ENCODE measurements at regions not wholly inside any gene's neighbourhood (a gene's known extent, or its start where the extent isn't known, plus 50 kb on each side); places are given as distances from the start of the nearest gene placed in this dataset.
A peak's percentile ranks its signal among the peaks of the same experiment; 100 is the strongest.

DNA sequence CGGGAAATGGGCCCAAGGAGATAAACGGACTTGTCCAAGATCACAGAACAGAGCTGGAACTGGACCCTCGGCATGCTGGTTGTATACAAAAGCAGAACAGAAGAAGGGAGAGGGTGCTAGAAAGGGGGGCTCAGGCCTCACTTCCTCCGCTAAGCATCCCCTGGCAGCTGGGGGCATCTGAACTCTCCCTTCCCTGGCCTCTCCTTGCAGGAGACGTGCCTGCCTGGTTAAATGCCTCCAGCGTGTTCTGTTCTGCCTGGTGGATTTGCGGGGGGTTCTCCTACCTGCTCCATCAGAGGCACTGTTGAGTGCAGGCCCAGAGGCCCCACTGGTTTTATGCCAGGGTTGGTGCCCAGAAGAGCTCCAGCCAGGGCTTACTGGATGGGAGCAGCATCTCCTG lies 124.7 kb downstream of the ZFP36L2 start:
- BruUV-seq (replicated peaks), result no TSS peak
- Histone ChIP-seq H3K4me1 (ENCODE audit: control insufficient read depth, extremely low read depth, insufficient read depth, low read length) (no peaks in the 10 kb centered on the region), H2AFZ (ENCODE audit: low read depth, low read length) (no peak overlapping the region), H4K20me1 (replicated peaks; ENCODE audit: control insufficient read depth, extremely low read depth, insufficient read depth, low read length) (no peaks in the 10 kb centered on the region), H3K9me3 (replicated peaks; ENCODE audit: control insufficient read depth, insufficient read depth, low read length) (no peaks in the 10 kb centered on the region), H3K36me3 (ENCODE audit: control insufficient read depth in 2 of 2, extremely low read depth in 1 of 2, insufficient read depth in 2 of 2, low read length in 2 of 2) (no peaks in the 10 kb centered on the region), H3K9ac (replicated peaks; ENCODE audit: extremely low read depth, insufficient read depth, low read length) (no peak overlapping the region), H3K4me2 (ENCODE audit: insufficient read depth, low read length) (no peak overlapping the region), H3K27me3 (ENCODE audit: control insufficient read depth in 2 of 2, insufficient read depth in 2 of 2, low read length in 2 of 2) (no peaks in the 10 kb centered on the region), H3K27ac (ENCODE audit: insufficient read depth, low read depth, low read length) (no peak overlapping the region), H3K9me1 (replicated peaks; ENCODE audit: control insufficient read depth, extremely low read depth, insufficient read depth, low read length) (no peaks in the 10 kb centered on the region), H3K79me2 (ENCODE audit: control insufficient read depth, insufficient read depth, low read length) (no peaks in the 10 kb centered on the region), H3K4me3 (replicated peaks in 1 of 3; ENCODE audit: insufficient read depth in 1 of 3, low read depth in 1 of 3, low read length in 3 of 3) (no peak overlapping the region)
- DNase-seq (ENCODE audit: low read depth, low spot score) (no peak), FAIRE-seq (no peak)
- no peak for TF ChIP-seq EZH2 (IDR thresholded peaks at IDR 0.05; ENCODE audit: borderline replicate concordance, low read depth, low read length, severe bottlenecking)
- dilution Hi-C loops (cut with MboI; ENCODE audit: extremely low pct_ligation_motif_present, low sequenced_read_pairs) (no loop called here), intact Hi-C loops (cut with micrococcal nuclease) (loop anchor here (1.0 kb wide), 1 partner anchor 13 kb away; no protein-coding TSS in a partner anchor)
- ChIA-PET POLR2A (interaction anchor here (1.2 kb wide), 1 partner anchor 125 kb away, joined by 5 read pairs; the partner anchor contains the start of gene ZFP36L2), CTCF (interaction anchor here (0.8 to 2.8 kb wide), 10 partner anchors 9 to 127 kb away, joined by 3 to 13 read pairs (median 5); no protein-coding TSS in a partner anchor)

DNA sequence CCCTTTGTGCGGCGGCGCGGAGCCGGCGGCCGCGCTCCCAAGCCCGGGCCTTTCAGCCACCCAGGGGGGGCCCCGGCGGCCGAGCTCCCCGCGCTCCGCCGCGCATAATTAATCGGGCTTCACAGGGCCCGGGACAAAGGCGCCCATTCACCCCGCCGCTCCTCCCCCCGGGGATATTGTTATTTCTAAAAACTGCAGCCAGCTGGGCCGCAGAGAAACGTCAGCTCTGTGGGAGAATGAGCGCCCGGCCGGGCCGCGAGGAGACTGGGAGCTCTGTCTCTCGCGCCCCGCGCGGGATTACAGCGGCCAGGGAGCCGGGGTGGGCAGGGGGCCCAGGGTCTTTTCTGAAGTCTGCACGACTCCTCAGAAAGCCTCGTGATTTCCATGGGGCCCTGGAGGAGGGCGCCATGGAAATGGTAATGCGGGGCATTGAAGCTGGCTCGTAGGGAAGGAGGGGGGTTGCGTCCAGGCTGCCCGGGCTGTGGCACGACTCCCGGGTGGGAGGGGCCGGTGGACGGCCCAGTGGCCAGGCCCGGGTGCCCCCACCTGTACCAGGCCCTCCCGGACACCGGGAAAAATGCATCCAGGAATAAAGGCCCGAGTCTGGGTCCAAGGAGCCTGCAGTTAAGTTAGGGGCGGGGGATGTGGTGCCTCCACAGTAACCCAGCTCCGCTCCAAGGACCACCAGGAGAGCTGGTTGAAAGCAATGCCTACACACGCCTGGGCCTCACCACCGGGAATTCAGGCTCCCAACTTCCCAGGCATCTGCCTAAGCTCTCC lies 125.3 kb downstream of the ZFP36L2 start:
- H3K9ac ChIP-seq (replicated peaks; ENCODE audit: extremely low read depth, insufficient read depth, low read length), result peak overlapping the region; percentile 34
- dilution Hi-C loops (cut with MboI; ENCODE audit: extremely low pct_ligation_motif_present, low sequenced_read_pairs), result no loop called here
- H3K27me3 ChIP-seq (ENCODE audit: control insufficient read depth in 2 of 2, insufficient read depth in 2 of 2, low read length in 2 of 2), result no peaks in the 10 kb centered on the region
- no peaks in the 10 kb centered on the region for H3K9me3 ChIP-seq (replicated peaks; ENCODE audit: control insufficient read depth, insufficient read depth, low read length)
- no peak for TF ChIP-seq MYC (IDR thresholded peaks at IDR 0.05; ENCODE audit: low read depth, low read length)
- no peak for TF ChIP-seq POLR2A (IDR thresholded peaks at IDR 0.05; ENCODE audit: low read depth, low read length)
- TF ChIP-seq, protein P1, sequence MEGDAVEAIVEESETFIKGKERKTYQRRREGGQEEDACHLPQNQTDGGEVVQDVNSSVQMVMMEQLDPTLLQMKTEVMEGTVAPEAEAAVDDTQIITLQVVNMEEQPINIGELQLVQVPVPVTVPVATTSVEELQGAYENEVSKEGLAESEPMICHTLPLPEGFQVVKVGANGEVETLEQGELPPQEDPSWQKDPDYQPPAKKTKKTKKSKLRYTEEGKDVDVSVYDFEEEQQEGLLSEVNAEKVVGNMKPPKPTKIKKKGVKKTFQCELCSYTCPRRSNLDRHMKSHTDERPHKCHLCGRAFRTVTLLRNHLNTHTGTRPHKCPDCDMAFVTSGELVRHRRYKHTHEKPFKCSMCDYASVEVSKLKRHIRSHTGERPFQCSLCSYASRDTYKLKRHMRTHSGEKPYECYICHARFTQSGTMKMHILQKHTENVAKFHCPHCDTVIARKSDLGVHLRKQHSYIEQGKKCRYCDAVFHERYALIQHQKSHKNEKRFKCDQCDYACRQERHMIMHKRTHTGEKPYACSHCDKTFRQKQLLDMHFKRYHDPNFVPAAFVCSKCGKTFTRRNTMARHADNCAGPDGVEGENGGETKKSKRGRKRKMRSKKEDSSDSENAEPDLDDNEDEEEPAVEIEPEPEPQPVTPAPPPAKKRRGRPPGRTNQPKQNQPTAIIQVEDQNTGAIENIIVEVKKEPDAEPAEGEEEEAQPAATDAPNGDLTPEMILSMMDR (IDR thresholded peaks at IDR 0.05; ENCODE audit: extremely low read depth in 1 of 2, insufficient read depth in 1 of 2, low read depth in 1 of 2, low read length in 2 of 2), result no peak
- TF ChIP-seq JUN (IDR thresholded peaks at IDR 0.05; ENCODE audit: borderline replicate concordance, insufficient read depth, insufficient read length, low read depth), result no peak
- TF ChIP-seq EZH2 (IDR thresholded peaks at IDR 0.05; ENCODE audit: borderline replicate concordance, low read depth, low read length, severe bottlenecking), result no peak
- TF ChIP-seq POLR2AphosphoS5 (IDR thresholded peaks at IDR 0.05; ENCODE audit: insufficient read depth, low read depth, low read length), result no peak
- H3K9me1 ChIP-seq (replicated peaks; ENCODE audit: control insufficient read depth, extremely low read depth, insufficient read depth, low read length), result no peaks in the 10 kb centered on the region
- POLR2A ChIA-PET, result interaction anchor here (1.2 kb wide), 1 partner anchor 126 kb away, joined by 5 read pairs; the partner anchor contains the start of gene ZFP36L2
- intact Hi-C loops (cut with micrococcal nuclease), result loop anchor here (1.0 kb wide), 1 partner anchor 13 kb away; no protein-coding TSS in a partner anchor
- BruUV-seq (replicated peaks), result no TSS peak
- H4K20me1 ChIP-seq (replicated peaks; ENCODE audit: control insufficient read depth, extremely low read depth, insufficient read depth, low read length), result no peaks in the 10 kb centered on the region
- H3K4me3 ChIP-seq (replicated peaks in 1 of 3; ENCODE audit: insufficient read depth in 1 of 3, low read depth in 1 of 3, low read length in 3 of 3), result peak overlapping the region in 2 of 3 experiments; percentile 9 to 23
- CTCF ChIA-PET, result interaction anchor here (0.8 to 2.8 kb wide), 10 partner anchors 9 to 126 kb away, joined by 3 to 13 read pairs (median 4); no protein-coding TSS in a partner anchor
- H3K79me2 ChIP-seq (ENCODE audit: control insufficient read depth, insufficient read depth, low read length), result no peaks in the 10 kb centered on the region
- peak overlapping the region; percentile 32 for H3K4me2 ChIP-seq (ENCODE audit: insufficient read depth, low read length)
- DNase-seq (ENCODE audit: low read depth, low spot score) (peak; percentile 37), FAIRE-seq (no peak)
- no peak overlapping the region for H3K27ac ChIP-seq (ENCODE audit: insufficient read depth, low read depth, low read length)
- peak overlapping the region; percentile 68 for H2AFZ ChIP-seq (ENCODE audit: low read depth, low read length)
- no peaks in the 10 kb centered on the region for H3K4me1 ChIP-seq (ENCODE audit: control insufficient read depth, extremely low read depth, insufficient read depth, low read length)
- no peaks in the 10 kb centered on the region for H3K36me3 ChIP-seq (ENCODE audit: control insufficient read depth in 2 of 2, extremely low read depth in 1 of 2, insufficient read depth in 2 of 2, low read length in 2 of 2)

All from endothelial cell of umbilical vein (primary cell).